ENCODE measurements at regions not wholly inside any gene's neighbourhood (a gene's known extent, or its start where the extent isn't known, plus 50 kb on each side); places are given as distances from the start of the nearest gene placed in this dataset.
"Not testable (repeated sequence)": the region's sequence is repeated elsewhere in the genome, so short reads cannot be mapped to it uniquely, and the experiment has no call there.

DNA sequence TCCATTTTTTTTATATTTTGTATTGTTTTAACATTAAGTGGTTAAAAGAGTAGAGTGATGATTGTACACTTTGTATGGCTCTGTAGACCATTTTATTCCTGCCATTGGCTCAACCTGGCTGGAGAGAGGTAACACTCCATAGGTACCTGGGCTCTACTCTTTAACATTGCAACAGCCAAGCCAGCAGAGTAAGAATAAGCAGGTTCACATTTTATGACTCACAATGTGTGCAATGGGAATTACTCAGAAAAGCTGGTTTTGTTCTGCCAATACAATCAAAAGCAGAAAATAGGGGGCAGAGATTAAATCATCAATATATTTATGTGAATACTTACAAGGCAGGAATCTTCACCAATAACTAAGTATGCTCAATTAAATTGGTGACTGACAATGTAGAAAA is 1324.0 kb downstream of the AMY1C start:
- H4K20me1 ChIP-seq (ENCODE audit: insufficient read depth, low read length) = no peaks in the 10 kb centered on the region
- H2AFZ ChIP-seq (ENCODE audit: low read depth, low read length) = no peak overlapping the region
- no peaks in the 10 kb centered on the region for H3K36me3 ChIP-seq (replicated peaks; ENCODE audit: low read depth, low read length)
- TF ChIP-seq, protein P1, sequence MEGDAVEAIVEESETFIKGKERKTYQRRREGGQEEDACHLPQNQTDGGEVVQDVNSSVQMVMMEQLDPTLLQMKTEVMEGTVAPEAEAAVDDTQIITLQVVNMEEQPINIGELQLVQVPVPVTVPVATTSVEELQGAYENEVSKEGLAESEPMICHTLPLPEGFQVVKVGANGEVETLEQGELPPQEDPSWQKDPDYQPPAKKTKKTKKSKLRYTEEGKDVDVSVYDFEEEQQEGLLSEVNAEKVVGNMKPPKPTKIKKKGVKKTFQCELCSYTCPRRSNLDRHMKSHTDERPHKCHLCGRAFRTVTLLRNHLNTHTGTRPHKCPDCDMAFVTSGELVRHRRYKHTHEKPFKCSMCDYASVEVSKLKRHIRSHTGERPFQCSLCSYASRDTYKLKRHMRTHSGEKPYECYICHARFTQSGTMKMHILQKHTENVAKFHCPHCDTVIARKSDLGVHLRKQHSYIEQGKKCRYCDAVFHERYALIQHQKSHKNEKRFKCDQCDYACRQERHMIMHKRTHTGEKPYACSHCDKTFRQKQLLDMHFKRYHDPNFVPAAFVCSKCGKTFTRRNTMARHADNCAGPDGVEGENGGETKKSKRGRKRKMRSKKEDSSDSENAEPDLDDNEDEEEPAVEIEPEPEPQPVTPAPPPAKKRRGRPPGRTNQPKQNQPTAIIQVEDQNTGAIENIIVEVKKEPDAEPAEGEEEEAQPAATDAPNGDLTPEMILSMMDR (IDR thresholded peaks at IDR 0.05; ENCODE audit: low read depth, low read length) = no peak
- TF ChIP-seq EZH2phosphoT487 (IDR thresholded peaks at IDR 0.05; ENCODE audit: low read depth) = no peak
- no peak overlapping the region for H3K27ac ChIP-seq (ENCODE audit: low read length)
- no peaks in the 10 kb centered on the region for H3K9me3 ChIP-seq (ENCODE audit: insufficient read depth, low read length)
- no peaks in the 10 kb centered on the region for H3K27me3 ChIP-seq (ENCODE audit: low read depth, low read length)
- no peak overlapping the region for H3K9ac ChIP-seq (ENCODE audit: low read length)
- no peaks in the 10 kb centered on the region for H3K4me1 ChIP-seq (ENCODE audit: low read length)
- H3K4me3 ChIP-seq (ENCODE audit: low read length) = no peak overlapping the region
- no peaks in the 10 kb centered on the region for H3K79me2 ChIP-seq (ENCODE audit: low read length)
- no peak overlapping the region for H3K4me2 ChIP-seq (ENCODE audit: low read length)

DNA sequence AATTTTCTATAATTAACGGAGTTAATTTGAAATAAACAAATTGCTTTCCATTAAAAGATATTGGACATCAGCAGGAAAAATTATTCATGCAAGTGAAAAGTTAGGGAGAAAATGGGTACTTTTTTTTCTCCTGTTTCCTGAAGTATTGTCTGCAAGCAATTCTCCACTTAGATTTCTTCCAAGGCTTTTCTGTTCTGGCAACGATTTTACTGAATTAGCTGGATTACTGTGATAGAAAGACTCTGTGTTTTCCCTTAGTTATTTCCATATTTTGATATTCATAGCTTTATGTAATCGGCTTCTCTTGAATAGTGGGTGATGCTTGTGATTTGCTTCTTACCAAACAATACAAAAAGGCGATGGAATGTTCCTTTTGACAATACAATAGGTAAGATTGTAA is 1333.9 kb downstream of the AMY1C start:
- Histone ChIP-seq H3K36me3 (replicated peaks; ENCODE audit: low read depth, low read length) (no peaks in the 10 kb centered on the region), H4K20me1 (ENCODE audit: insufficient read depth, low read length) (no peaks in the 10 kb centered on the region), H3K27ac (ENCODE audit: low read length) (no peak overlapping the region), H3K79me2 (ENCODE audit: low read length) (no peaks in the 10 kb centered on the region), H3K9ac (ENCODE audit: low read length) (no peak overlapping the region), H3K9me3 (ENCODE audit: insufficient read depth, low read length) (no peaks in the 10 kb centered on the region), H3K27me3 (ENCODE audit: low read depth, low read length) (no peaks in the 10 kb centered on the region), H3K4me3 (ENCODE audit: low read length) (no peak overlapping the region), H2AFZ (ENCODE audit: low read depth, low read length) (no peak overlapping the region), H3K4me1 (ENCODE audit: low read length) (no peaks in the 10 kb centered on the region), H3K4me2 (ENCODE audit: low read length) (no peak overlapping the region)
- TF ChIP-seq EZH2phosphoT487 (IDR thresholded peaks at IDR 0.05; ENCODE audit: low read depth) = no peak
- TF ChIP-seq, protein P1 (IDR thresholded peaks at IDR 0.05; ENCODE audit: low read depth, low read length) = no peak

DNA sequence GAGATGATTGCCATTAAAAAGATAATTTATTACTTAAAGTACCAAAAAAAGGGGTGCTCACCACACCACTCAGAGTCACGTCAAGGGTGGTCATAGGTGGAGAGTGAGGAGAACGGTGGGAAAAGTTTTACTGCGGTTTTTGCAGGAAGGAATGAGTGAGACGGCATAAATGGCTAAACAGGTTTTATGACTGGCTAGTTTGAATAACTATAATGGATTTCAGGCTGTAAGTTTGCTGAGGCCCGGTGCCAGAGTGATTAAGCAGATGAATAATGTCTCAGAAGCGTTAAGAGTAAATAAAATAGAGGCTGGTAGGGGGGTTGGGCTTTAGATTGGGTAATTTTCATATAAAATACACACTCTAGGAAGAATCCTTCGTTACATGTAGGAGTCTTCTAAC is 1337.8 kb downstream of the AMY1C start:
- no peaks in the 10 kb centered on the region for H3K27me3 ChIP-seq (ENCODE audit: low read depth, low read length)
- no peak overlapping the region for H3K4me2 ChIP-seq (ENCODE audit: low read length)
- H3K9me3 ChIP-seq (ENCODE audit: insufficient read depth, low read length) = no peaks in the 10 kb centered on the region
- no peaks in the 10 kb centered on the region for H4K20me1 ChIP-seq (ENCODE audit: insufficient read depth, low read length)
- H3K79me2 ChIP-seq (ENCODE audit: low read length) = no peaks in the 10 kb centered on the region
- no peak for TF ChIP-seq EZH2phosphoT487 (IDR thresholded peaks at IDR 0.05; ENCODE audit: low read depth)
- TF ChIP-seq, protein P1 (IDR thresholded peaks at IDR 0.05; ENCODE audit: low read depth, low read length) = no peak
- no peaks in the 10 kb centered on the region for H3K4me1 ChIP-seq (ENCODE audit: low read length)
- no peaks in the 10 kb centered on the region for H3K36me3 ChIP-seq (replicated peaks; ENCODE audit: low read depth, low read length)
- H3K27ac ChIP-seq (ENCODE audit: low read length) = no peak overlapping the region
- no peak overlapping the region for H3K4me3 ChIP-seq (ENCODE audit: low read length)
- H3K9ac ChIP-seq (ENCODE audit: low read length) = no peak overlapping the region
- no peak overlapping the region for H2AFZ ChIP-seq (ENCODE audit: low read depth, low read length)

DNA sequence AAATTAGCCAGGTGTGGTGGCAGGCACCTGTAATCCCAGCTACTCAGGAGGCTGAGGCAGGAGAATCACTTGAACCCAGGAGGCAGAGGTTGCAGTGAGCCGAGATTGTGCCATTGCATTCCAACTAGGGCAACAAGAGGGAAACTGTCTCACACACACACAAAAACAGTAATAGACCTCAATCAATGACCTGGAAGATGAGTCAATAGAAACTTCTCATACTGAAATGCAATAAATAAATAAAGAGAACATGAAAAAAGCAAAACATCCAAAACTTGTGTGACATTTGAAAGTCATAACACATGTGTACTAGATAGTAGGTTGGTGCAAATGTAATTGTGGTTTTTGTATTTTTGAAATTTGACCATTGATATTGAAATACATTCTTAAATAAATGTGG is 1338.5 kb downstream of the AMY1C start:
- H3K27ac ChIP-seq (ENCODE audit: low read length) = no peak overlapping the region
- H3K4me1 ChIP-seq (ENCODE audit: low read length) = no peaks in the 10 kb centered on the region
- no peak overlapping the region for H3K4me2 ChIP-seq (ENCODE audit: low read length)
- H3K79me2 ChIP-seq (ENCODE audit: low read length) = no peaks in the 10 kb centered on the region
- H3K9me3 ChIP-seq (ENCODE audit: insufficient read depth, low read length) = no peaks in the 10 kb centered on the region
- no peaks in the 10 kb centered on the region for H3K27me3 ChIP-seq (ENCODE audit: low read depth, low read length)
- no peak overlapping the region for H2AFZ ChIP-seq (ENCODE audit: low read depth, low read length)
- no peak overlapping the region for H3K9ac ChIP-seq (ENCODE audit: low read length)
- no peak overlapping the region for H3K4me3 ChIP-seq (ENCODE audit: low read length)
- TF ChIP-seq EZH2phosphoT487 (IDR thresholded peaks at IDR 0.05; ENCODE audit: low read depth) = no peak
- TF ChIP-seq, protein P1 (IDR thresholded peaks at IDR 0.05; ENCODE audit: low read depth, low read length) = no peak
- H3K36me3 ChIP-seq (replicated peaks; ENCODE audit: low read depth, low read length) = no peaks in the 10 kb centered on the region
- no peaks in the 10 kb centered on the region for H4K20me1 ChIP-seq (ENCODE audit: insufficient read depth, low read length)

DNA sequence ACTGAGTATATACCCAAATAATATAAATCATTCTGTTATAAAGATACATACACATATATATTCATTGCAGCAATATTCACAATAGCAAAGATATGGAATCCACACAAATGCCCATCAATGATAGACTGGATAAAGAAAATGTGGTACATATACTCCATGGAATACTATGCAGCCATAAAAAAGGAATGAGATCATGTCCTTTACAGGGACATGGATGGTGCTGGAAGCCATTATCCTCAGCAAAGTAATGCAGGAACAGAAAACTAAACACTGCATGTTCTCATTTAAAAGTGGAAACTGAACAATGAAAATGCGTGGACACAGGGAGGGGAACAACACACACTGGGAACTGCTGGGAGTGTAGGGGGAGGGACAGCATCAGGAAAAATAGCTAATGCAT is 1344.2 kb downstream of the AMY1C start:
- not testable (repeated sequence) for H3K4me3 ChIP-seq (ENCODE audit: low read length); H3K9ac ChIP-seq (ENCODE audit: low read length); H3K4me1 ChIP-seq (ENCODE audit: low read length); H3K27me3 ChIP-seq (ENCODE audit: low read depth, low read length); H3K36me3 ChIP-seq (replicated peaks; ENCODE audit: low read depth, low read length); H3K9me3 ChIP-seq (ENCODE audit: insufficient read depth, low read length); H4K20me1 ChIP-seq (ENCODE audit: insufficient read depth, low read length); H3K4me2 ChIP-seq (ENCODE audit: low read length); H2AFZ ChIP-seq (ENCODE audit: low read depth, low read length); H3K27ac ChIP-seq (ENCODE audit: low read length); H3K79me2 ChIP-seq (ENCODE audit: low read length)

Data from OCI-LY3 (cell line).